Lower leg skin (tissue), 3 donors: ENCODE measurements at regions not wholly inside any gene's neighbourhood (a gene's known extent, or its start where the extent isn't known, plus 50 kb on each side); places are given as distances from the start of the nearest gene placed in this dataset.

Experiments used
- POLR2A ChIP-seq, 2 donors: fragments of 450-650 bp; IDR thresholded peaks; one replicate each; pipeline ENCODE4 v1.6.1; 2016 to 2017; ENCODE audit warnings: antibody characterized with exemption in 2 of 2, mild to moderate bottlenecking in 1 of 2, moderate library complexity in 1 of 2
- TF ChIP-seq, protein P1 (sequence below), 3 donors: fragments of 450-650 bp; IDR thresholded peaks; one replicate each; pipeline ENCODE4 v1.5.1; 2016; ENCODE audit warnings: antibody characterized with exemption in 3 of 3, mild to moderate bottlenecking in 3 of 3, moderate library complexity in 2 of 3

DNA sequence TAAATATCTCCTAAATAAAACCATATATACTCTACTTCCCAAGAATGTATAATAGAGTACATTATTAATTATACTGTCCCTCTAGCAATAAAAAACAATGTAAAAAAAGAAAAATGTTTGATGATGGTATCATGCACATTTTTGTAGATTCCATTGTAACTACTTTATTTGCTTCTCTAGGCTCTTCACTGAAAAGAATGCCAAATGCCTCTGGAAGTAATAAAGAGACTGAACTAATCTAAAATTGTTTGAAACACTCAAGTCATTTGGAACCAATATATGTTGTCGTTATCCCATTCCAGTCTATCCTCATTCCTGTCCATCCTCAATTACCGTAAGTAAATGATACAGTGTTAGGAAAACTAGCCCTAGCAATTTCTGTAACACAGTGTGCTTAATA lies 233.6 kb downstream of the C12orf50 start:
- TF ChIP-seq, protein P1, sequence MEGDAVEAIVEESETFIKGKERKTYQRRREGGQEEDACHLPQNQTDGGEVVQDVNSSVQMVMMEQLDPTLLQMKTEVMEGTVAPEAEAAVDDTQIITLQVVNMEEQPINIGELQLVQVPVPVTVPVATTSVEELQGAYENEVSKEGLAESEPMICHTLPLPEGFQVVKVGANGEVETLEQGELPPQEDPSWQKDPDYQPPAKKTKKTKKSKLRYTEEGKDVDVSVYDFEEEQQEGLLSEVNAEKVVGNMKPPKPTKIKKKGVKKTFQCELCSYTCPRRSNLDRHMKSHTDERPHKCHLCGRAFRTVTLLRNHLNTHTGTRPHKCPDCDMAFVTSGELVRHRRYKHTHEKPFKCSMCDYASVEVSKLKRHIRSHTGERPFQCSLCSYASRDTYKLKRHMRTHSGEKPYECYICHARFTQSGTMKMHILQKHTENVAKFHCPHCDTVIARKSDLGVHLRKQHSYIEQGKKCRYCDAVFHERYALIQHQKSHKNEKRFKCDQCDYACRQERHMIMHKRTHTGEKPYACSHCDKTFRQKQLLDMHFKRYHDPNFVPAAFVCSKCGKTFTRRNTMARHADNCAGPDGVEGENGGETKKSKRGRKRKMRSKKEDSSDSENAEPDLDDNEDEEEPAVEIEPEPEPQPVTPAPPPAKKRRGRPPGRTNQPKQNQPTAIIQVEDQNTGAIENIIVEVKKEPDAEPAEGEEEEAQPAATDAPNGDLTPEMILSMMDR (IDR thresholded peaks at IDR 0.05), result no peak
- no peak for TF ChIP-seq POLR2A (IDR thresholded peaks at IDR 0.05)
